ENCODE measurements at regions not wholly inside any gene's neighbourhood (a gene's known extent, or its start where the extent isn't known, plus 50 kb on each side); places are given as distances from the start of the nearest gene placed in this dataset.

- peaks cover 6% of the 10 kb centered on the region for H3K27me3 ChIP-seq (ENCODE audit: control insufficient read depth, low read length)
- H3K9me2 ChIP-seq (replicated peaks; ENCODE audit: control insufficient read depth, low read length) = no peaks in the 10 kb centered on the region
- H3K4me2 ChIP-seq (ENCODE audit: low read length) = no peak overlapping the region
- H3K79me2 ChIP-seq (ENCODE audit: control insufficient read depth, low read length) = no peaks in the 10 kb centered on the region
- H3K36me3 ChIP-seq (ENCODE audit: control insufficient read depth, low read length) = no peaks in the 10 kb centered on the region
- no peaks in the 10 kb centered on the region for H3K9me3 ChIP-seq (ENCODE audit: control insufficient read depth, insufficient read depth, low read length)
- TF ChIP-seq CTCF (IDR thresholded peaks at IDR 0.05; ENCODE audit: low read depth, low read length, poor library complexity, severe bottlenecking) (no peak), EZH2phosphoT487 (IDR thresholded peaks at IDR 0.05; ENCODE audit: borderline replicate concordance, low read length) (no peak)
- peaks cover 7% of the 10 kb centered on the region for H3K4me1 ChIP-seq (ENCODE audit: control insufficient read depth, low read length)
- H3F3A ChIP-seq (ENCODE audit: control insufficient read depth, insufficient read depth) = no peaks in the 10 kb centered on the region
- H4K20me1 ChIP-seq (ENCODE audit: control insufficient read depth, insufficient read depth, low read depth, low read length) = no peaks in the 10 kb centered on the region
- H3K27ac ChIP-seq (ENCODE audit: low read depth, low read length) = no peak overlapping the region
- no peak overlapping the region for H3K4me3 ChIP-seq (ENCODE audit: low read length)
Measured at GRCh38 chr6:40325041-40325440, 262.1 kb downstream of the LRFN2 start.

GRCh38 chr6:40323881-40324634, 263.1 kb downstream of the LRFN2 start:
- Histone ChIP-seq H3K79me2 (ENCODE audit: control insufficient read depth, low read length) (no peaks in the 10 kb centered on the region), H3K36me3 (ENCODE audit: control insufficient read depth, low read length) (no peaks in the 10 kb centered on the region), H4K20me1 (ENCODE audit: control insufficient read depth, insufficient read depth, low read depth, low read length) (no peaks in the 10 kb centered on the region), H3K9me2 (replicated peaks; ENCODE audit: control insufficient read depth, low read length) (no peaks in the 10 kb centered on the region), H3F3A (ENCODE audit: control insufficient read depth, insufficient read depth) (no peaks in the 10 kb centered on the region), H3K4me1 (ENCODE audit: control insufficient read depth, low read length) (peaks cover 7% of the 10 kb centered on the region), H3K27me3 (ENCODE audit: control insufficient read depth, low read length) (peaks cover 4% of the 10 kb centered on the region; the same call in 1 of the 2 replicates), H3K4me2 (ENCODE audit: low read length) (no peak overlapping the region), H3K27ac (ENCODE audit: low read depth, low read length) (no peak overlapping the region), H3K4me3 (ENCODE audit: low read length) (no peak overlapping the region), H3K9me3 (ENCODE audit: control insufficient read depth, insufficient read depth, low read length) (no peaks in the 10 kb centered on the region)
- no peak for TF ChIP-seq CTCF (IDR thresholded peaks at IDR 0.05; ENCODE audit: low read depth, low read length, poor library complexity, severe bottlenecking)
- no peak for TF ChIP-seq EZH2phosphoT487 (IDR thresholded peaks at IDR 0.05; ENCODE audit: borderline replicate concordance, low read length)

GRCh38 chr6:40322336-40322735, 264.8 kb downstream of the LRFN2 start:
- H3K79me2 ChIP-seq (ENCODE audit: control insufficient read depth, low read length) = no peaks in the 10 kb centered on the region
- no peaks in the 10 kb centered on the region for H3K36me3 ChIP-seq (ENCODE audit: control insufficient read depth, low read length)
- TF ChIP-seq CTCF (IDR thresholded peaks at IDR 0.05; ENCODE audit: low read depth, low read length, poor library complexity, severe bottlenecking) (no peak), EZH2phosphoT487 (IDR thresholded peaks at IDR 0.05; ENCODE audit: borderline replicate concordance, low read length) (no peak)
- H3K4me2 ChIP-seq (ENCODE audit: low read length) = no peak overlapping the region
- H3K9me2 ChIP-seq (replicated peaks; ENCODE audit: control insufficient read depth, low read length) = no peaks in the 10 kb centered on the region
- H3F3A ChIP-seq (ENCODE audit: control insufficient read depth, insufficient read depth) = no peaks in the 10 kb centered on the region
- H3K27me3 ChIP-seq (ENCODE audit: control insufficient read depth, low read length) = 0 out of 2 replicates have a peak, but pooled peaks cover 4% of the 10 kb centered on the region
- no peaks in the 10 kb centered on the region for H4K20me1 ChIP-seq (ENCODE audit: control insufficient read depth, insufficient read depth, low read depth, low read length)
- H3K4me3 ChIP-seq (ENCODE audit: low read length) = no peak overlapping the region
- no peak overlapping the region for H3K27ac ChIP-seq (ENCODE audit: low read depth, low read length)
- H3K9me3 ChIP-seq (ENCODE audit: control insufficient read depth, insufficient read depth, low read length) = no peaks in the 10 kb centered on the region
- H3K4me1 ChIP-seq (ENCODE audit: control insufficient read depth, low read length) = peaks cover 6% of the 10 kb centered on the region
